IPS-11a (cell line): ENCODE measurements at regions not wholly inside any gene's neighbourhood (a gene's known extent, or its start where the extent isn't known, plus 50 kb on each side); places are given as distances from the start of the nearest gene placed in this dataset.

Source experiments
- H3K4me3 ChIP-seq: one replicate; pipeline ENCODE4 v1.5.1; 2013; ENCODE audit warnings: low read depth, low read length, control low read depth

DNA sequence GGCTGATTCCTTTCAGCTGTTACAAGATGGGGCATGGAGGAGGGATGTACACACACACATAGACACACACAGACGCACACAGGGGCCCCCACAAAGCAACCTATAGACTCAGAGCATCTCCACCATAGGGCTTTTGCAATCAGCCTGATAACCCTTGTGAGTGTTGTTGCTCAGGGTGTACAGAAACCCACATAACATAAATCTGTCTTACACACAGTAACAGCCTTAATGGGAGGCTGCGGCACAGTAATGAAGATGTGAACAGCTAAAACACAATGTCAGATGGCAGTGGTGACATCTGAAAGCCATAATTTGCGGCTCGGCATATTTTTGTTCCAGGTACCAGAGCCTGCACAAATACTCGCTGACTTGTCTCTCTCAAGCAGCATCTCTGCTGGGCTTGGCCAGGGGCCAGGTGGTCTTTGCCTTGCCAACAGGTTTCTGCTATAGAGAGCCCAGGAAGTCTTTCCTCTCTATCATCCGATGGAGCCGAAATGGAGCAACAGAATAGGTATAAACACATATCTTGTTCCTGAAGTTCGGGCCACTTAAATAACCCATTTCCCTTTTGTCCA lies 357.2 kb upstream of the GATB start:
- H3K4me3 ChIP-seq = no peak overlapping the region

DNA sequence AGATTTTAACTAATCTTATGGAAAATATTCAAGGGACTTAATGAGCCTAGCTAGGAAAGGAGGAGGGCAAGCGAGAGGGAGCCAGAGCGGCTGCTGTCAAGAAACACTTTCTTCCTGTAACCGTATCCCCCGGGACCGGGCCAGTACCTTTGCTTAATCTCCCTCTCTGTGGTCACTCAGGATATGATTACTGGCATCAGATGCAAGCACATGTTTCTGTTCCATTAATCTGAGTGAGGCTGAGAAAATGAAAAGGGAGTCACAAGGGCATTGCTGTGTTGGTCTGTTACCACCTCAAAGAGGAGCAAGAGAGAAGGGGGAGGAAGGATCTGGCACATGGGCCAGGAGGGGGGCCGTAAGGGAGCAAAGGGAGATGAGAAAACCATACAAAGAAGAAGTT lies 356.7 kb upstream of the GATB start:
- no peak overlapping the region for H3K4me3 ChIP-seq

DNA sequence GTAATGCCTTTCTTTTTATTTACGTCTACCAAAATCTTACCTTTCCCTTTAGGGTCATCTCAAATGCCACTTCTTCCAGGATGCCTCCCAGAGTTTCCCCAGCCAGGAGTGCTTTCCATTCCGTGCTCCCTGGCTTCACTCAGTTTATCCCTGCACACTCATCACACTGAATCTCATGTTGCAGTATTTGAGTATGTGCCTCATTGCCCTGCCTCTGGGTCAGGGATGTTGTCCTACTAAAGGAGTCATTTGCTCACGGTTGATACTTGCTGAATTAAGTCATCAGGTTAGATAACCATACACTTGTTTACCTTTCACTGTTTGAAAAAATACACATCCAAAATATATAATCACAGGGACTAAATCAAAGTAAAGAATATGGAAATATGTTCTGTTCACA lies 356.2 kb upstream of the GATB start:
- H3K4me3 ChIP-seq = no peak overlapping the region

DNA sequence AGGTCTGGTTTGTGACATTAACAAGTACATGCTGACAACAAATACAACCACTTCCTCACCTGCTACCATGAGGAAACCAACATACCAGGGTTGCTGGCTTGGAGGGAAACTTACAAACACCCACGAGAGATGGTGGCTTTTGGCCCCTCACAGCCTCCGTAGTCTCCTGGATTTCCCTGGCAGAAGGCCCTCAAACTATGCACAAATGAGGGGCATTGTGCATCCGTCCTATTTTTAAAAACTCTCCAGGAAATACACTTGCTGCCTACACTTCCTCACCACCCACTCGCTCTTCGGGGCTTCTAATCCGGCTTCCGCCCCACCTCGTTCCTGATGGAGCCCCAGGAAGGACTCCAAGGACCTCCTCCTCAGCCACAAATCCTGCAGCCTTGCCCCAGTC lies 355.0 kb upstream of the GATB start:
- no peak overlapping the region for H3K4me3 ChIP-seq

GRCh38 chr4:152115118-152115517 lies 354.3 kb upstream of the GATB start:
- no peak overlapping the region for H3K4me3 ChIP-seq

DNA sequence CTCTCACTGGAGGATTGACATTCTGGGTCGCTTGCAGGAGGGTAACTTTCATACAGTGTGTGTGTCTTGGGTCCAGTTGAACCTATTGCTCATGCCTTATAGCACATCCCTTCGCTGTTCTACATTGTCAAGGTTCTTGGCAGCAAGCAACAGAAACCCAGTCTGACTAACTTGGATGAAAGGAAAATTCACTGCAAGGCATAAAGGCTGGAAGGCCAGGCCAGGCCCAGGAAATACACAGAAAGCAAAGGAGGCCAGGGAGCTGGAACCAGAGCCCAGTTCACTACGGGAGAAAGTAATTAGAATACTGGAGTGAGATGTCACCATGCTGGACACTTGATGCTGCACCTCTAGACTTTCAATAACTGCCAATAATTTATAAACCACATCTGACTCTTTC lies 353.8 kb upstream of the GATB start:
- H3K4me3 ChIP-seq = no peak overlapping the region

- no peak overlapping the region for H3K4me3 ChIP-seq
These were observed 352.1 kb upstream of the GATB start for GRCh38 chr4:152112887-152113286.

- H3K4me3 ChIP-seq = no peak overlapping the region
These were observed 351.4 kb upstream of the GATB start for GRCh38 chr4:152112190-152112589.

DNA sequence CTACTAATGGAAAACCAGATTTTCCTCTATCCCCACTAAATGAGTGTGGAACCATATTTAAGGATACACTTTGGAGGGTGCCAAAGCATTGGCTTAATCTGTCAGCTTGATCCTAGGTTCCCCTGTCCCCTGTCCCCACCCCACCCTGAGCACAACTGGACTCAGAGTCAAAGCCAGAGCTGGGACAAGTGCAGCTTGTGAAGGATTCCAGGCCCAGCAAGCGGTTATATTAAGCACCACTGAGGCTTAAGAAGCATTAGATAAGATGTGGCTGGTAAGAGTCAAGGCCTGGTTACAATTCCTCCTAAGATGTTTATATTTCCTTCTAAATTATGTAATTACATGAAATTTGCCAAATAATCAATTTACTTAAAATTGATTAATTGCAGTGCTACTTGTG lies 350.0 kb upstream of the GATB start:
- H3K4me3 ChIP-seq = no peak overlapping the region

DNA sequence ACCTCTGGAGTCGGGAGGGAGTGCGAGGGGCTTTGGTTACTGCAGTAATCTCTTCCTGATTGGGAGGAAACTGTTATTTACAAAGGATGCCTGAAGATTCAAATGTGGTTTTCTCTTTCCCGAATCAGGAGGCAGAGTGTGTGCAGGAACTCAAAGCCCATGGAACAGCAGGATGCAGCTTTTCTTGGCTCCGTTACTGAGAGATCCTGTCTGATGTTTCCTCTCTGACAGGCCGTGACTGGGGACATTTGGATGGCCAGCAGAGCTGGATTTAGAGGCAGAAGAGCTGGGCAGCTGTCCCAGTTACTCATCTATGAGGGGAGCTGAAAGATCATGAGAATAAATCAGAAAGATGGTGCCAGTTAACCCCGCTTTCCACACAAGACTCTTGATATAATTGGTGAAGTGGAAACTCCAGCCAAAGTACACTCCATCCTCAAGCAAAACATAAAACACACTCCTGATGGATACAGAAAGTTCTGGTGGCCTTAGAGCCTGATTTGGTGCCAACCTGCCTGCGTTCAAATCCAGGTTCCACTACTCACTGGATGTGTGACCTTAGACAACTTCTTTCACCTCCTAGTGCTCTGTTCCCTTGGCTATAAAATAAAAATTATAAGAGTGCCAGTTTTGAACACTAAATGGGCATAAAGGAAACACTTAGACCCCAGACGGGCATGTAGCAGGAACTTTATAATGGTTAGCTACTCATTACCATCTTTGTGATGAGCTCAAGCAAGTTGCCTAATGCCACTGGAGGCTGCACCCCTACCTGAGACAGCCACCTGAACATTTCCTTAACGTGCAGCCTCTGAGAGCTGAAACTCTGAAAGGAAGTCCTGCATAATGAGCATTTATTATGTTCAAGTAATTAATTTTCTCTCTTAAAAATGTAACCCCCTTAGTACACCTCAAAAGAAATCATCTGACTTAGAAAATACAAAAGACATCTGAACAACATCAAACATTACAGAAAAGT lies 349.0 kb upstream of the GATB start:
- no peak overlapping the region for H3K4me3 ChIP-seq

DNA sequence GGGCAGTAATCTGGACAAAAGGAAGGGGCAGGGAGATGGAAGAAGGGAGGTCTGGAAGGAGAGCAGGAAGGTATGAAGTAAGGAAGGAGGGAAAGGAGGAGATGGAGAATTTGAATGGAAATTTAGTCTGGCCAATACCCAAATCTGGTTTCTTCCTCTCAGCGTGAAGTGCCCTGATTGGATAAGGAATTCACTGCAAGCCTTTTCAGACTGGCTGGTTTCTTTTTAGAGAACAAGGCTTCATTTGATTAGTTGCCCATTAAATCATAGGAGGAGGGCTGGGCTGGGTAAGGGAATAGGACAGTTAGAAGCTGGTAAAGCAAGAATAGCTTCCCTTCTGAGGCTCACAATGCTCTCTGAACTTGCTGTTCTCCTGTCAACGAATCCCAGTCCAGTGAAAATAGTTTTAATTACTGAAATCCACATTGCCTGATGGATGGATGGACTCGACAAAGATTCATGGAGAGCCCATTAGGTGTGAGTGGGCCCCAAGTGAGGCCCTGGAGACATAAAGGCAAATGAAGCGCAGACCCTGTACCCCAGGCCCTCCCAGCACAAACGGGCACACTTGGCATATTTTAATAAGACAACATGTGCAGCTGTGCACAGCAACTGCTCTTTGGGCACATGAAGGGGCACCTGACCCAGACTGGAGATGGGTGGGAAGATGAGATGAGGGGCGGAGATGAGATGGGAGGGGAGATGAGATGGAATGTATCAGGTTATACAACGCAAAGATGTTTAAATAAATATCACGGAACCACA lies 347.1 kb upstream of the GATB start:
- no peak overlapping the region for H3K4me3 ChIP-seq

DNA sequence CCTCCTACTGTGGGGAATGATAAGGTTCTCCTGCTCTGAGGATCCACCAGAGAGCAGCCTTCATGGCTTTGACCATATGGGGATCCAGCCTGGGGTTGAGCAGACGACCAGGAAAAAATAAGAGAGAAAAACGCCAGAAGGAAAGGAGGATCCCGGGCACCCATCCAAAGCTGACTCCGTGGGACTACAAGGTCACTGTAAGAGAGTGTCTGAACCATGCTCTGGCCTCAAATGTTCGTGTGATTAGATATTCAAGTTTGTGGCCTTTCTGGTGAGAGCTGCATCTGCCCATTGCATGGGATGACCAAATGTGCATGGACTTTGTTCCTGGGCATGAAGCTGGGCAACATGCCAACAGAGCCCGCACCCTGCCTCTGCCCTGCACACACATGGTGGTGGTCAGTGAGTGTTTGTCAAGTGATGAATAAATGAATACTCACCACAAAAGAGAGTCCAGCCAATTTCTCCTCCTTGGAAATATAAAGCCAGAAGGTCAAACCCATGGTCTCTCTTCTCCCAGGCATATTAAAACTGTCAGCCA lies 346.0 kb upstream of the GATB start:
- H3K4me3 ChIP-seq = no peak overlapping the region

GRCh38 chr4:152106113-152106763 lies 345.4 kb upstream of the GATB start:
- H3K4me3 ChIP-seq = no peak overlapping the region

- H3K4me3 ChIP-seq = no peak overlapping the region
These were observed 344.1 kb upstream of the GATB start for GRCh38 chr4:152104901-152105357.

GRCh38 chr4:152104356-152104755 lies 343.5 kb upstream of the GATB start:
- no peak overlapping the region for H3K4me3 ChIP-seq

- no peak overlapping the region for H3K4me3 ChIP-seq
These were observed 342.5 kb upstream of the GATB start for GRCh38 chr4:152103181-152103901.

- H3K4me3 ChIP-seq = no peak overlapping the region
These were observed 341.7 kb upstream of the GATB start for GRCh38 chr4:152102436-152103000.

GRCh38 chr4:152101556-152102435 lies 341.0 kb upstream of the GATB start:
- no peak overlapping the region for H3K4me3 ChIP-seq
